PFSK-1 (cell line): ENCODE measurements at regions not wholly inside any gene's neighbourhood (a gene's known extent, or its start where the extent isn't known, plus 50 kb on each side); places are given as distances from the start of the nearest gene placed in this dataset.

Experiments used
- FOXP2 ChIP-seq: optimal IDR thresholded peaks from 2 replicates; pipeline ENCODE3; 2011; ENCODE audit warnings: borderline replicate concordance, control low read depth, inconsistent platforms; ENCODE audit not compliant: insufficient read depth; ENCODE audit errors: extremely low read length, extremely low read depth
- POLR2AphosphoS5 ChIP-seq: IDR thresholded peaks from 2 replicates; pipeline ENCODE4 v1.6.1; 2012; ENCODE audit warnings: low read depth, mild to moderate bottlenecking, control low read depth, low read length, moderate library complexity
- REST ChIP-seq, 2 experiments: IDR thresholded peaks; 2 replicates each; pipeline versions ENCODE4 v1.6.1 to v1.8.0; 2011 to 2012; ENCODE audit warnings: low read depth in 2 of 2, low read length in 2 of 2, control low read depth in 1 of 2, inconsistent platforms in 1 of 2, mild to moderate bottlenecking in 1 of 2, moderate library complexity in 1 of 2; ENCODE audit not compliant: insufficient read depth in 1 of 2
- SIN3A ChIP-seq: IDR thresholded peaks from 2 replicates; pipeline ENCODE4 v1.6.1; 2012; ENCODE audit warnings: mild to moderate bottlenecking, low read length, moderate library complexity, borderline replicate concordance; ENCODE audit not compliant: insufficient read depth
- TAF1 ChIP-seq: IDR thresholded peaks from 2 replicates; pipeline ENCODE4 v1.6.1; 2012; ENCODE audit warnings: low read length, control low read depth, borderline replicate concordance; ENCODE audit not compliant: insufficient read depth

- TF ChIP-seq SIN3A, result no peak
- no peak for TF ChIP-seq REST (IDR thresholded peaks at IDR 0.05; ENCODE audit: insufficient read depth in 1 of 2, low read depth in 2 of 2, low read length in 2 of 2)
- TF ChIP-seq TAF1, result no peak
- no peak for TF ChIP-seq POLR2AphosphoS5
- TF ChIP-seq FOXP2, result no peak
These were observed 143.1 kb downstream of the DIPK2A start for GRCh38 chr3:144114767-144115166.
